GM03348 (cell line): ENCODE measurements at regions not wholly inside any gene's neighbourhood (a gene's known extent, or its start where the extent isn't known, plus 50 kb on each side); places are given as distances from the start of the nearest gene placed in this dataset.
"Not testable (repeated sequence)": the region's sequence is repeated elsewhere in the genome, so short reads cannot be mapped to it uniquely, and the experiment has no call there.

Experiments used
- DNase-seq: peaks from one replicate; pipeline ENCODE4 v3.0.0; 2012; ENCODE audit warnings: low spot score

DNA sequence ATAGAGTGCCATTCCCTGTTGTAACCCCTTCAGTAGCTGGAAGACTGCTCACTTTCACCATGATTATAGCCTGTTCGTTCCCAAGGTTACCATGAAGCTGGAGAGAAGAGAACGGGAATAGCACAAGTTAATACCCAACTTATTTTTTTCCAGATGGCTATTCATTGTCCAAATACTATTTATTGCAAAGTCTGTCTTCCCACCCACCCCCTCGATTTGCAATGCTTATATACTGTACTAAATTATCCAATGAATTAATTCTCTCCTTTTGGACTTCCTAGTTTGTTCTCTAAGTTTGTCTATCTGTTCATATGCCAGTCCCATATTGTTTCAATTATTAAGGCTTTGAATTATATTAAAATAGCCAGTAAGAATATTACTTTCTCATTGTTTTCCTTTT, 231.0 kb downstream of the RAB11FIP4 start:
- DNase-seq = no peak

DNA sequence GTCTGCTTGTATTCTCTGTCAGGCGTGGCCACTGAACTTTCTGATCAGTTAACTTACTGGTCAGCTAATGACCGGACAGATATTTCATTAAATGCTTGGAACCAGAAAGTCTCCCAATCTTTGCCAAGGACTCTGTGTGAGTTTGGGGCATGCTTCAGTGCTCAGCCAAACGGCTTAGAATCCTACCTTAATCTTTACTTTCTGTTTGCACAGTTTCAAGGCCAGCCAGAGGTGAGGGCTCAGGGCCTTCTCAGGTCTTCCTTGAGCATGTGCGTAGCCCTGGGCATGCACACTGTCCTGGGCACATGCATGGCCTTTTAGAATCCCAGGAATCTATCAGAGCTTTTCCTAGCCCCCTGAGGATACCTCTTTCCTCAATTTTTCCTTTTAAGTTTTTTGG, 230.1 kb downstream of the RAB11FIP4 start:
- no peak for DNase-seq

- DNase-seq = not testable (repeated sequence)
Observed at GRCh38 chr17:31611053-31611452, 219.6 kb downstream of the RAB11FIP4 start.

- no peak for DNase-seq
Observed at GRCh38 chr17:31609996-31610910, 218.8 kb downstream of the RAB11FIP4 start.

GRCh38 chr17:31609331-31609730, 217.9 kb downstream of the RAB11FIP4 start:
- DNase-seq = no peak

- no peak for DNase-seq
Observed at GRCh38 chr17:31608659-31609254, 217.3 kb downstream of the RAB11FIP4 start.

DNA sequence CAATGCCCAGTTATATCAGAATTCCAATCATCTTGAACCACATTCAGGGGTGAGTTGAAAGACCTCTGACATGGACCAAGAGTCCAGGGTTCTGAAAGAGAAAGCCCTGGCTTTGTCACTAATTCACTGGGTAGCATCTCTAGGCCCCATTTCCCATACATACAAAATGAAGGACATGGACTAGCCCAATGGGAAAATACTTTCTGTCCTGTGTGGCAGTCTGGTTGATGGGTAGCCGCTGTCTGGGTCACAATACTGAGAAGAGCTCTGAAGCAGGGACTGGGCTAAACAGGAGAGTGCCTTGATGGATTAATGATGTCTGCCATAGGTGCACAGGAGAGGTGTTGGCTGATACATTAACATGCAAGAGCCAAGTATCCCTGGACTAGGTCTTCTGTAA, 214.3 kb downstream of the RAB11FIP4 start:
- DNase-seq = no peak

DNA sequence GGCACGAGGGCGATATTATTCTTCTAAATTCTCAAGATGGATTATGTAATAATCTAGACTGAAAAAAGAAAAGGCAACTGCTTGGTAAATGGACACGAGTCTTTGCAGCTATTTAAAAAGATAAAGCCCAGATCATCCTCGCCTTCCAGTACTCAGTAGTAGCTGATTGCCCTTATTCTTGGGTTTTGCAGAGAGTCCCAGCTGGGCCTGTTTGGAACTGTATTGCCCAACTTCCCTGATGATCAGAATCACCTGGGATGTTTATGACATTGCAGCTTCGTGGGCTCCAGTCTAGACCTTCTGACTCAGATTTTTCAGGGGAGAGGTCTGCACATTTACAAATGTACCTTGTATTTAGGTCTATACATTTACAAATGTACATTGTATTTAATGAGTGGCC, 213.5 kb downstream of the RAB11FIP4 start:
- DNase-seq = no peak

- not testable (repeated sequence) for DNase-seq
Observed at GRCh38 chr17:31600144-31600543, 208.7 kb downstream of the RAB11FIP4 start.

GRCh38 chr17:31598921-31599571, 207.6 kb downstream of the RAB11FIP4 start:
- no peak for DNase-seq

- no peak for DNase-seq
Observed at GRCh38 chr17:31598399-31598782, 206.9 kb downstream of the RAB11FIP4 start.

GRCh38 chr17:31597646-31598398, 206.3 kb downstream of the RAB11FIP4 start:
- no peak for DNase-seq

GRCh38 chr17:31596382-31597323, 205.2 kb downstream of the RAB11FIP4 start:
- DNase-seq = peak; percentile 96

DNA sequence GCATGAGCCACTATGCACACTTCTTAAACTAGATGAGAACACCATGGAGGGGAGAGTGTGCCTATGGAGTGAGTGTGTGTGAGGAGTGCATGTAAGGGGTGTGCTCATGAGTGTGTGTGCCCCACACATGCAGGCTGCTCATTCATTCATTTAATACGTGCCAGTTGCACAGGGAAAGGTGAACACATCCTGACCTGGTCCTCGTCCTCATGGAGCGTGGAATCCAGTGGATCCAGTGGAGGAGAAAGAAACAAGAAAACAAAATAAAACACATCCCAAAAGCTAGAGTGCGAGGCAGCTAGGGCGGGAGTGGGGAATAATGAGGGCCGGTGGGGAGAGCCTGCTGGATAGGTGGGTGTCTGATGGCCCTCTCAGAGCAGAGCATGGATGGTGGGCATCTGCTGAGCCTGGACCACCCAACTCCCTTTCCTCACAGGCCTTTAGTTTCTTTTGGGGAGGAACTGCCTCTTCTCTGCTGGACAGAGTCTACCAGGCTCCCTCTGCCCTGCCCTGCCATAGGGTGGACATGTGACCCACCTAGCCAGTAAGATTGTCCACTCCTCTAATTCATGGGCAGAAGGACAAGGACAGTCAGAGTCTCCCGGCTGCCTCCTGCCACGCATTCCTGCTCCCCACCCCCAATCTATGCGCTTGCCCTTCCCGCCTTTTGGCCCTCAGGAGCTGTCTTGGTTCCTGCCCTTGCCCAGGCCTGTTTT, 204.3 kb downstream of the RAB11FIP4 start:
- no peak for DNase-seq

DNA sequence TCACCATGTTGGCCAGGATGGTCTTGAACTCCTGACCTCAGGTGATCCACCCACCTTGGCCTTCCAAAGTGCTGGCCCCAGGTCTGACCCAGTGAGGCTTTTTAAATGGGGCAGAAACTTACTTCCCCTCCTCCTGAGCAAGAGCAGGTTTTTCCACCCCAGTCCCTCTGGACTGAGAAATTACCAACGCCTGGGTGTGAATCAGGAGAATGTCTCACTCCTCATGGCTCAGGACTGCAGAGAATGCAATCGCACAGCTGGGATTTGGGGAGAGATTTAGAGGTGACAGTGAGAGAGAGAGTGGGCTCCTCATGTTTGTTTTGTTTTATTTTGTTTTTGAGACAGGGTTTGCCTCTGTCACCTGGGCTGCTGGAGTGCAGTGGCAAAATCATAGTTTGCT, 203.6 kb downstream of the RAB11FIP4 start:
- DNase-seq = peak; percentile 67

DNA sequence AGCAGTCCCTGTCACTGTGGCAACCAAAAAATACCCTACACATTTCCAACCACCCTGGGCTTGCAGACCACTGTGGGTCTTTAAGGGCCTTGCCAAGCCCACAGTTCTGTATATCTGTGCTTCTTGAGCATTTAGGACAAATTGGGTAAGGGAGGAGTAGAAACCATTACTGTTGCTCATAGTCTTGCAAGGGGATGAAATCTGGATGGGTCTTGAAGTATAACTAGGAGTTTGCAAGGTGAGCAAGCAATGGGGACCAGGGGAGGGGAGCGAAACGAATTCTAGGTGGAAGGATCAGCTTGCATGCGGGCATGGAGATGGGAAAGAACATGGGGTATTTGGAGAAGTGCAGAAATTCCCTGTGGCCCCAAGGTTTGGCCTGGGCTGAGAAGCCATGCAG, 202.9 kb downstream of the RAB11FIP4 start:
- no peak for DNase-seq

DNA sequence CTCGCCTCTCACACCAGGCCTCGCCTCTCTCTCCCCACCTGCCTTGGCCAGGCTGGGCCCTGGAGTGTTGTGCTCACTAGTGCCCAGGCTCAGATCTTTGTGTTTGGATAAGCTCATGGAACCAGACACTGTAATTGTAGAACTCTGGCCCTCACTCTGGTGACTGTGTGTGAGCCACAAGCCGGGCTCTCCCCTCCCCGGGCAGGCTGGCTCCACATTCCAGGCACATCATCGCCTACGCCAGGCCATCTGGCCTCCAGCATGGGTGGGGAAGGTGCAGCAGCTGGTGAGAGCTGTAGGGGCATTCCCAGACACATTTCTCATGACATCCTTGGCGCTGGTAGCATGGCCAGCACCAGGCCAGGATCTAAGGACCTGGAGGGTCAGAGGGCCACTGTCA, 202.3 kb downstream of the RAB11FIP4 start:
- peak; percentile 93 for DNase-seq

DNA sequence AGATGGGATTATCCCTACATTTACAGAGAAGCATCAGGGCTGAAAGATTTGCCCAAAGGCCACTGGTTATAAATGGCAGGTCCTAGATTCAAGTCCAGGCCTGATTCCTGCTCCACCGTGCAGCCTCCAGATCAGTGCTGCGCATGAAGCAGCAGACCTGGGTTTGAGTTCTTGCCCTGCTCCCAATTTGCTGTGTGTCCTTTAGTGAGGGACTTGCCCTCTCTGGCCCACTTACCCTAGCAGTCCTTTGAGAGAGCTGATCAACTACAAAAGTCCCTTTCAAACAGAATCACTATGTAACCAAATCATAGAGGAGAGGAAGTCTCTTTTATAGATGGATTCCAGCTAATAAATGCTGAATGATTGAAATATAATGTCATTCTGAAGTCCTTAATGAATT, 200.4 kb downstream of the RAB11FIP4 start:
- DNase-seq = no peak

DNA sequence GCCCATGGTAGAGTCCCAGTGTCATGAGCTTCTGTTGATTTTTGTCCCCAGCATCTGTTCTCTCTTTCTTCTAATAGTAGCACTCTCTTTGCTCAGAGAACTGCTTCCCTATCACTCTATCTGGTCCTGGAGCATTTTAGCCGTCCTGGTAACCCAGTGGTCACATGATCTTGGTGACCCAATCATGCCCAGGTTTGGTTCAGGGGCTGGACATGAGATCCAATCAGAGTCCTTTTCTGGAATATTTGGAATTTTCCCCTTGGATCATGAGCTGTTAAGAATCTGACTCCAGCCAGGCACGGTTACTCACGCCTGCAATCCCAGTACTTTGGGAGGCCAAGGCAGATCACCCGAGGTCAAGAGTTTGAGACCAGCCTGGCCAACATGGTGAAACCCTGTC, 197.0 kb downstream of the RAB11FIP4 start:
- DNase-seq = no peak

DNA sequence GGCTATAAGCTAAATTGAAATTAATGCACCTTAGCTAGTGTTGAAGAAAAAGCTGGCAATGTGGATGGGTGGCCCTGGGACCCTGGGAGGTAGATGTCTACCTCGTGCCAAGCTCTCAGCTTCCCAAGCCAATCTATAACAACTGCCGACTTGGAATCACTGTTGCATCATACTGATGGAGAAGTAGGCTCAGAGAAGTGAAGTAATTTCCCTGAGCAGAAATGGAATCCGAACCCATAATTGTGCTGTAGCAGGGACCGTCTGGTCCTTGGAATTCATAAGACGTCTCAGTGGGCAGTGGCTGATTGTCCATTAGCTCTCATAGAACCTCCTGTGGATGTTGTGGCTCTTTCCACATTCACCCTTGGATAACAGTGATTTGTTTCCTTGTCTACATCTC, 196.6 kb downstream of the RAB11FIP4 start:
- DNase-seq = no peak
